ENCODE measurements at regions not wholly inside any gene's neighbourhood (a gene's known extent, or its start where the extent isn't known, plus 50 kb on each side); places are given as distances from the start of the nearest gene placed in this dataset.
A peak's percentile ranks its signal among the peaks of the same experiment; 100 is the strongest.
"Not testable (repeated sequence)": the region's sequence is repeated elsewhere in the genome, so short reads cannot be mapped to it uniquely, and the experiment has no call there.

GRCh38 chr17:34012709-34013375 is 242.2 kb upstream of the CCL2 start:
- H3K36me3 ChIP-seq (ENCODE audit: insufficient read depth, insufficient read length, low read length), result no peaks in the 10 kb centered on the region
- TF ChIP-seq ZNF274 (IDR thresholded peaks at IDR 0.05; ENCODE audit: low read depth, low read length), result no peak
- no peak for TF ChIP-seq YY1 (IDR thresholded peaks at IDR 0.05; ENCODE audit: insufficient read depth, insufficient read length)
- TF ChIP-seq SUZ12 (IDR thresholded peaks at IDR 0.05; ENCODE audit: extremely low read depth, insufficient read depth, insufficient read length), result no peak
- H3K4me1 ChIP-seq (ENCODE audit: insufficient read depth, insufficient read length), result no peaks in the 10 kb centered on the region
- no peaks in the 10 kb centered on the region for H3K9me3 ChIP-seq (ENCODE audit: insufficient read depth, low read length)
- H3K4me3 ChIP-seq (ENCODE audit: insufficient read length, low read depth), result no peak overlapping the region
- no peak overlapping the region for H3K9ac ChIP-seq (ENCODE audit: insufficient read length, low read depth)
- H3K27me3 ChIP-seq (ENCODE audit: insufficient read depth, insufficient read length), result no peaks in the 10 kb centered on the region
- DNase-seq (ENCODE audit: low read depth, low spot score), result no peak

- Histone ChIP-seq H3K9me3 (ENCODE audit: insufficient read depth, low read length) (no peaks in the 10 kb centered on the region), H3K4me3 (ENCODE audit: insufficient read length, low read depth) (no peak overlapping the region), H3K4me1 (ENCODE audit: insufficient read depth, insufficient read length) (no peaks in the 10 kb centered on the region), H3K27me3 (ENCODE audit: insufficient read depth, insufficient read length) (no peaks in the 10 kb centered on the region), H3K9ac (ENCODE audit: insufficient read length, low read depth) (no peak overlapping the region), H3K36me3 (ENCODE audit: insufficient read depth, insufficient read length, low read length) (no peaks in the 10 kb centered on the region)
- DNase-seq (ENCODE audit: low read depth, low spot score), result no peak
- no peak for TF ChIP-seq SUZ12 (IDR thresholded peaks at IDR 0.05; ENCODE audit: extremely low read depth, insufficient read depth, insufficient read length)
- no peak for TF ChIP-seq YY1 (IDR thresholded peaks at IDR 0.05; ENCODE audit: insufficient read depth, insufficient read length)
- no peak for TF ChIP-seq ZNF274 (IDR thresholded peaks at IDR 0.05; ENCODE audit: low read depth, low read length)
Measured at GRCh38 chr17:34015253-34015652, 239.8 kb upstream of the CCL2 start.

GRCh38 chr17:34024386-34024785 is 230.7 kb upstream of the CCL2 start:
- no peaks in the 10 kb centered on the region for H3K9me3 ChIP-seq (ENCODE audit: insufficient read depth, low read length)
- no peak for TF ChIP-seq ZNF274 (IDR thresholded peaks at IDR 0.05; ENCODE audit: low read depth, low read length)
- TF ChIP-seq SUZ12 (IDR thresholded peaks at IDR 0.05; ENCODE audit: extremely low read depth, insufficient read depth, insufficient read length), result no peak
- TF ChIP-seq YY1 (IDR thresholded peaks at IDR 0.05; ENCODE audit: insufficient read depth, insufficient read length), result no peak
- no peak overlapping the region for H3K9ac ChIP-seq (ENCODE audit: insufficient read length, low read depth)
- no peak overlapping the region for H3K4me3 ChIP-seq (ENCODE audit: insufficient read length, low read depth)
- no peaks in the 10 kb centered on the region for H3K4me1 ChIP-seq (ENCODE audit: insufficient read depth, insufficient read length)
- no peak for DNase-seq (ENCODE audit: low read depth, low spot score)
- H3K27me3 ChIP-seq (ENCODE audit: insufficient read depth, insufficient read length), result no peaks in the 10 kb centered on the region
- no peaks in the 10 kb centered on the region for H3K36me3 ChIP-seq (ENCODE audit: insufficient read depth, insufficient read length, low read length)

GRCh38 chr17:34024806-34025551 is 230.1 kb upstream of the CCL2 start:
- peak; percentile 20 for DNase-seq (ENCODE audit: low read depth, low spot score)
- Histone ChIP-seq H3K9me3 (ENCODE audit: insufficient read depth, low read length) (no peaks in the 10 kb centered on the region), H3K36me3 (ENCODE audit: insufficient read depth, insufficient read length, low read length) (no peaks in the 10 kb centered on the region)

GRCh38 chr17:34030601-34031000 is 224.5 kb upstream of the CCL2 start:
- H3K4me3 ChIP-seq (ENCODE audit: insufficient read length, low read depth); H3K27me3 ChIP-seq (ENCODE audit: insufficient read depth, insufficient read length): not testable (repeated sequence)

More at GRCh38 chr17:34024806-34025551, 230.1 kb upstream of the CCL2 start:
- Histone ChIP-seq H3K4me1 (ENCODE audit: insufficient read depth, insufficient read length) (no peaks in the 10 kb centered on the region), H3K9ac (ENCODE audit: insufficient read length, low read depth) (no peak overlapping the region), H3K27me3 (ENCODE audit: insufficient read depth, insufficient read length) (no peaks in the 10 kb centered on the region), H3K4me3 (ENCODE audit: insufficient read length, low read depth) (no peak overlapping the region)
- TF ChIP-seq ZNF274 (IDR thresholded peaks at IDR 0.05; ENCODE audit: low read depth, low read length) (no peak), YY1 (IDR thresholded peaks at IDR 0.05; ENCODE audit: insufficient read depth, insufficient read length) (no peak), SUZ12 (IDR thresholded peaks at IDR 0.05; ENCODE audit: extremely low read depth, insufficient read depth, insufficient read length) (no peak)

GRCh38 chr17:34032305-34032704 is 222.8 kb upstream of the CCL2 start:
- H3K9ac ChIP-seq (ENCODE audit: insufficient read length, low read depth); H3K27me3 ChIP-seq (ENCODE audit: insufficient read depth, insufficient read length); DNase-seq (ENCODE audit: low read depth, low spot score): not testable (repeated sequence)

More at GRCh38 chr17:34030601-34031000, 224.5 kb upstream of the CCL2 start:
- not testable (repeated sequence) for DNase-seq (ENCODE audit: low read depth, low spot score); H3K36me3 ChIP-seq (ENCODE audit: insufficient read depth, insufficient read length, low read length); H3K9ac ChIP-seq (ENCODE audit: insufficient read length, low read depth); H3K4me1 ChIP-seq (ENCODE audit: insufficient read depth, insufficient read length); H3K9me3 ChIP-seq (ENCODE audit: insufficient read depth, low read length)

GRCh38 chr17:34038786-34039185 is 216.3 kb upstream of the CCL2 start:
- not testable (repeated sequence) for H3K27me3 ChIP-seq (ENCODE audit: insufficient read depth, insufficient read length); H3K4me3 ChIP-seq (ENCODE audit: insufficient read length, low read depth); H3K9ac ChIP-seq (ENCODE audit: insufficient read length, low read depth); H3K4me1 ChIP-seq (ENCODE audit: insufficient read depth, insufficient read length); DNase-seq (ENCODE audit: low read depth, low spot score); H3K36me3 ChIP-seq (ENCODE audit: insufficient read depth, insufficient read length, low read length); H3K9me3 ChIP-seq (ENCODE audit: insufficient read depth, low read length)

More at GRCh38 chr17:34032305-34032704, 222.8 kb upstream of the CCL2 start:
- not testable (repeated sequence) for H3K4me3 ChIP-seq (ENCODE audit: insufficient read length, low read depth); H3K4me1 ChIP-seq (ENCODE audit: insufficient read depth, insufficient read length); H3K9me3 ChIP-seq (ENCODE audit: insufficient read depth, low read length); H3K36me3 ChIP-seq (ENCODE audit: insufficient read depth, insufficient read length, low read length)

- not testable (repeated sequence) for H3K9me3 ChIP-seq (ENCODE audit: insufficient read depth, low read length); H3K27me3 ChIP-seq (ENCODE audit: insufficient read depth, insufficient read length); H3K9ac ChIP-seq (ENCODE audit: insufficient read length, low read depth); H3K4me1 ChIP-seq (ENCODE audit: insufficient read depth, insufficient read length); H3K4me3 ChIP-seq (ENCODE audit: insufficient read length, low read depth); DNase-seq (ENCODE audit: low read depth, low spot score); H3K36me3 ChIP-seq (ENCODE audit: insufficient read depth, insufficient read length, low read length)
Measured at GRCh38 chr17:34039213-34039612, 215.9 kb upstream of the CCL2 start.

- H3K9me3 ChIP-seq (ENCODE audit: insufficient read depth, low read length); H3K4me3 ChIP-seq (ENCODE audit: insufficient read length, low read depth); H3K4me1 ChIP-seq (ENCODE audit: insufficient read depth, insufficient read length); DNase-seq (ENCODE audit: low read depth, low spot score); H3K36me3 ChIP-seq (ENCODE audit: insufficient read depth, insufficient read length, low read length); H3K27me3 ChIP-seq (ENCODE audit: insufficient read depth, insufficient read length); H3K9ac ChIP-seq (ENCODE audit: insufficient read length, low read depth): not testable (repeated sequence)
Measured at GRCh38 chr17:34039759-34040555, 215.1 kb upstream of the CCL2 start.
